ENCODE measurements at regions not wholly inside any gene's neighbourhood (a gene's known extent, or its start where the extent isn't known, plus 50 kb on each side); places are given as distances from the start of the nearest gene placed in this dataset.

- H3K27ac ChIP-seq (ENCODE audit: insufficient read depth, low read length): no peak overlapping the region
- no peak overlapping the region for H2BK20ac ChIP-seq (ENCODE audit: low read depth, low read length)
- no peaks in the 10 kb centered on the region for H3K4me1 ChIP-seq (ENCODE audit: control insufficient read depth, insufficient read depth, low read length)
- H3K36me3 ChIP-seq (ENCODE audit: control insufficient read depth, insufficient read depth, low read length): no peaks in the 10 kb centered on the region
- H3K14ac ChIP-seq (replicated peaks; ENCODE audit: low read depth, low read length): no peak overlapping the region
- no peak overlapping the region for H4K5ac ChIP-seq (ENCODE audit: low read depth, low read length)
- BruUV-seq (replicated peaks): no TSS peak
- H2AFZ ChIP-seq (replicated peaks; ENCODE audit: low read length, poor library complexity): no peak overlapping the region
- no peak overlapping the region for H2AK5ac ChIP-seq (ENCODE audit: low read depth, low read length)
- no peak overlapping the region for H3K4me2 ChIP-seq (ENCODE audit: low read depth, low read length)
- dilution Hi-C loops (cut with HindIII; ENCODE audit: low sequenced_read_pairs, unreplicated experiment) (no loop called here), intact Hi-C loops (cut with micrococcal nuclease) (loop anchor here (10.0 kb wide), 1 partner anchor 515 kb away; no protein-coding TSS in a partner anchor), in situ Hi-C loops (cut with MboI; ENCODE audit: low sequenced_read_pairs) (no loop called here)
- H3K4ac ChIP-seq (ENCODE audit: low read depth, low read length): no peak overlapping the region
- WGBS, 2 experiments (ENCODE audit: extremely low coverage in 2 of 2, insufficient read length in 1 of 2): no CpG with 5 or more reads among the region's 6 CpGs
- no peaks in the 10 kb centered on the region; the same call in 1 of the 2 replicates for H3K27me3 ChIP-seq (ENCODE audit: control insufficient read depth, insufficient read depth, low read length)
- no peak overlapping the region for H2BK120ac ChIP-seq (ENCODE audit: low read depth, low read length)
- no peak overlapping the region for H2BK15ac ChIP-seq (ENCODE audit: low read depth, low read length)
- TF ChIP-seq MAFK (IDR thresholded peaks at IDR 0.05; ENCODE audit: low read depth, low read length) (no peak), MAZ (IDR thresholded peaks at IDR 0.05; ENCODE audit: borderline replicate concordance, low read depth, low read length) (no peak)
- no peak overlapping the region for H2AK9ac ChIP-seq (replicated peaks; ENCODE audit: low read depth, low read length, poor library complexity)
- no peak overlapping the region for H3K9ac ChIP-seq (ENCODE audit: low read depth, low read length)
- H3K18ac ChIP-seq (ENCODE audit: low read depth, low read length): no peak overlapping the region
- ChIA-PET CTCF (interaction anchor here (0.6 kb wide), 1 partner anchor 105 kb away, joined by 3 read pairs; no protein-coding TSS in a partner anchor), POLR2A (ENCODE audit: unreplicated experiment) (no interaction called here)
- no peak overlapping the region for H4K91ac ChIP-seq (ENCODE audit: insufficient read depth, low read depth, low read length)
- H3K56ac ChIP-seq (ENCODE audit: extremely low read depth, insufficient read depth, low read length): no peak overlapping the region
- no peaks in the 10 kb centered on the region for H3K79me1 ChIP-seq (ENCODE audit: low read depth in 1 of 2, low read length in 2 of 2)
- no peak overlapping the region for H2BK5ac ChIP-seq (ENCODE audit: low read depth, low read length, poor library complexity, severe bottlenecking)
- no peak for DNase-seq
- H3K23ac ChIP-seq (ENCODE audit: low read depth, low read length): no peak overlapping the region
- H3K9me3 ChIP-seq (ENCODE audit: control insufficient read depth, insufficient read depth, low read length): no peaks in the 10 kb centered on the region
- no peak overlapping the region for H4K8ac ChIP-seq (ENCODE audit: low read depth in 2 of 2, low read length in 2 of 2)
- H3K4me3 ChIP-seq (ENCODE audit: insufficient read depth, low read depth, low read length): no peak overlapping the region
- H3K9me1 ChIP-seq (ENCODE audit: insufficient read depth, low read length): no peaks in the 10 kb centered on the region
- no peaks in the 10 kb centered on the region for H4K20me1 ChIP-seq (ENCODE audit: insufficient read depth, low read length)
- no peak for ATAC-seq (ENCODE audit: low read depth)
These were observed 89.0 kb downstream of the FGF9 start for GRCh38 chr13:21759911-21760310.
